GM21528 (cell line): ENCODE measurements at regions not wholly inside any gene's neighbourhood (a gene's known extent, or its start where the extent isn't known, plus 50 kb on each side); places are given as distances from the start of the nearest gene placed in this dataset.

Experiments
- ATAC-seq: cut with Tn5 transposase; IDR thresholded peaks from one replicate; pipeline ENCODE4 v1.9.1; 2021; ENCODE audit warnings: mild to moderate bottlenecking, moderate library complexity; ENCODE audit not compliant: unreplicated experiment, low FRiP score

GRCh38 chr20:40922865-40923264 lies 105.8 kb upstream of the TOP1 start:
- ATAC-seq = no peak

GRCh38 chr20:40925829-40926510 lies 102.7 kb upstream of the TOP1 start:
- ATAC-seq = no peak

- ATAC-seq = no peak
These were observed 101.7 kb upstream of the TOP1 start for GRCh38 chr20:40926928-40927327.

GRCh38 chr20:40930561-40930960 lies 98.1 kb upstream of the TOP1 start:
- no peak for ATAC-seq

- no peak for ATAC-seq
These were observed 97.1 kb upstream of the TOP1 start for GRCh38 chr20:40931410-40932044.

- ATAC-seq = no peak
These were observed 96.2 kb upstream of the TOP1 start for GRCh38 chr20:40932436-40932835.

GRCh38 chr20:40933758-40934157 lies 94.9 kb upstream of the TOP1 start:
- ATAC-seq = no peak

- ATAC-seq = no peak
These were observed 90.6 kb upstream of the TOP1 start for GRCh38 chr20:40938020-40938419.

- no peak for ATAC-seq
These were observed 89.0 kb upstream of the TOP1 start for GRCh38 chr20:40939667-40940066.

GRCh38 chr20:40941133-40941610 lies 87.5 kb upstream of the TOP1 start:
- no peak for ATAC-seq

GRCh38 chr20:40942006-40942405 lies 86.6 kb upstream of the TOP1 start:
- no peak for ATAC-seq

- no peak for ATAC-seq
These were observed 85.8 kb upstream of the TOP1 start for GRCh38 chr20:40942775-40943174.

GRCh38 chr20:40943591-40943990 lies 85.0 kb upstream of the TOP1 start:
- ATAC-seq = no peak

- ATAC-seq = no peak
These were observed 83.4 kb upstream of the TOP1 start for GRCh38 chr20:40945189-40945588.

- no peak for ATAC-seq
These were observed 82.7 kb upstream of the TOP1 start for GRCh38 chr20:40945754-40946450.

GRCh38 chr20:40946451-40946850 lies 82.2 kb upstream of the TOP1 start:
- ATAC-seq = no peak

- no peak for ATAC-seq
These were observed 80.0 kb upstream of the TOP1 start for GRCh38 chr20:40948465-40949267.

GRCh38 chr20:40949346-40949745 lies 79.3 kb upstream of the TOP1 start:
- no peak for ATAC-seq

GRCh38 chr20:40952136-40952535 lies 76.5 kb upstream of the TOP1 start:
- no peak for ATAC-seq

GRCh38 chr20:40953416-40953815 lies 75.2 kb upstream of the TOP1 start:
- ATAC-seq = no peak

GRCh38 chr20:40953856-40954255 lies 74.8 kb upstream of the TOP1 start:
- ATAC-seq = no peak
